GM21786 (cell line): ENCODE measurements at regions not wholly inside any gene's neighbourhood (a gene's known extent, or its start where the extent isn't known, plus 50 kb on each side); places are given as distances from the start of the nearest gene placed in this dataset.

Source experiments
- ATAC-seq: cut with Tn5 transposase; IDR thresholded peaks from one replicate; pipeline ENCODE4 v1.9.1; 2021; ENCODE audit not compliant: unreplicated experiment

GRCh38 chr20:6831461-6831860 lies 64.0 kb downstream of the BMP2 start:
- ATAC-seq = no peak

GRCh38 chr20:6832811-6833210 lies 65.3 kb downstream of the BMP2 start:
- no peak for ATAC-seq

GRCh38 chr20:6835609-6836008 lies 68.1 kb downstream of the BMP2 start:
- no peak for ATAC-seq

GRCh38 chr20:6836821-6837374 lies 69.4 kb downstream of the BMP2 start:
- ATAC-seq = no peak

GRCh38 chr20:6837730-6838129 lies 70.2 kb downstream of the BMP2 start:
- no peak for ATAC-seq

- ATAC-seq = peak; percentile 77
These were observed 70.8 kb downstream of the BMP2 start for GRCh38 chr20:6838181-6838826.

GRCh38 chr20:6841128-6841527 lies 73.6 kb downstream of the BMP2 start:
- ATAC-seq = no peak

- no peak for ATAC-seq
These were observed 77.7 kb downstream of the BMP2 start for GRCh38 chr20:6845141-6845540.

GRCh38 chr20:6848041-6848440 lies 80.6 kb downstream of the BMP2 start:
- ATAC-seq = no peak

GRCh38 chr20:6848992-6849391 lies 81.5 kb downstream of the BMP2 start:
- ATAC-seq = no peak

GRCh38 chr20:6851136-6851535 lies 83.7 kb downstream of the BMP2 start:
- ATAC-seq = no peak

- no peak for ATAC-seq
These were observed 85.0 kb downstream of the BMP2 start for GRCh38 chr20:6852478-6852877.

- no peak for ATAC-seq
These were observed 87.6 kb downstream of the BMP2 start for GRCh38 chr20:6855104-6855503.

GRCh38 chr20:6855796-6856195 lies 88.3 kb downstream of the BMP2 start:
- no peak for ATAC-seq

GRCh38 chr20:6857927-6858326 lies 90.4 kb downstream of the BMP2 start:
- no peak for ATAC-seq

- ATAC-seq = no peak
These were observed 95.9 kb downstream of the BMP2 start for GRCh38 chr20:6863355-6863754.

- no peak for ATAC-seq
These were observed 96.3 kb downstream of the BMP2 start for GRCh38 chr20:6863798-6864201.

GRCh38 chr20:6864740-6865139 lies 97.3 kb downstream of the BMP2 start:
- no peak for ATAC-seq

GRCh38 chr20:6866741-6867140 lies 99.3 kb downstream of the BMP2 start:
- no peak for ATAC-seq

- ATAC-seq = no peak
These were observed 101.4 kb downstream of the BMP2 start for GRCh38 chr20:6868861-6869260.

GRCh38 chr20:6870559-6870958 lies 103.1 kb downstream of the BMP2 start:
- no peak for ATAC-seq

- no peak for ATAC-seq
These were observed 110.1 kb downstream of the BMP2 start for GRCh38 chr20:6877633-6878032.
